ENCODE measurements at regions not wholly inside any gene's neighbourhood (a gene's known extent, or its start where the extent isn't known, plus 50 kb on each side); places are given as distances from the start of the nearest gene placed in this dataset.

- no peak for DNase-seq
Observed at GRCh38 chr7:38002689-38003088, 82.2 kb downstream of the EPDR1 start.

- DNase-seq, result no peak
Observed at GRCh38 chr7:38006559-38006958, 86.1 kb downstream of the EPDR1 start.

GRCh38 chr7:38007096-38007495, 86.7 kb downstream of the EPDR1 start:
- no peak for DNase-seq

DNA sequence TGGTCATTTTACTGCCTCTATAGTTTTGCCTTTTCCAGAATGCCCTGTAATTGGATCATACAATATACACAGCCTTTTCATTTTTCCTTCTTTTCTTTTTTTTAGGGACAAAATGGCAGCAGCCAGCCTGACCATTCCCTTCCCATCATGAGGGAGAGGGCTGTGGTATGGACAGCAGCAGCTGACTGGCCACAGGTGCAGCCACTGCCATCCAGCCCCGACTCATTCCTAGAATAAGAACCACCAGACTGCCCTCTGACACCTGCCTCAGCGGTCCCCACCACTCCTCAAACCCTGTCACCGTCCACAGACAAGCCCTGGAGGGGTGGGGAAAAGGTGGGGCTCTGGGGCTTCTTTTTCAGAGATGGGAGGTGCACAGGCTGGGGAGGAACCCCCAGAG, 92.8 kb downstream of the EPDR1 start:
- DNase-seq, result no peak

GRCh38 chr7:38016567-38016966, 96.1 kb downstream of the EPDR1 start:
- DNase-seq, result no peak

DNA sequence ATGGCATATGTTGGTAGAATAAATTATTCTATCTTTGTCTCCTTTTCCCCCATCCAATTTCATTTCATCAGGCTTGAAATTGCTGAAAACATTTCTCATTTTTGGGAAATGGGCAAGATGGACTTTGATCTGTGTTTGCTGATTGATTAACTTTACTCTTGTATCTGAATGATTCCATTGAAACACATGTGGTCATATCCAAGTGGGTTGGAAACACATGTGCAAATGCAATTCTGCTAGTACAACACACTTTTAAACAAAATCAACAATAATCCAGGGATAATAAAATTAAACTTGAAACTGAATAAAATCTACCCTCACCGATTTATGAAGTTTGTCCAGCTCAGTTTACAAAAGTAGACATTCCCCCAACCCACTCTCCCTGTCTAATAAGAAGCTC, 96.9 kb downstream of the EPDR1 start:
- no peak for DNase-seq

DNA sequence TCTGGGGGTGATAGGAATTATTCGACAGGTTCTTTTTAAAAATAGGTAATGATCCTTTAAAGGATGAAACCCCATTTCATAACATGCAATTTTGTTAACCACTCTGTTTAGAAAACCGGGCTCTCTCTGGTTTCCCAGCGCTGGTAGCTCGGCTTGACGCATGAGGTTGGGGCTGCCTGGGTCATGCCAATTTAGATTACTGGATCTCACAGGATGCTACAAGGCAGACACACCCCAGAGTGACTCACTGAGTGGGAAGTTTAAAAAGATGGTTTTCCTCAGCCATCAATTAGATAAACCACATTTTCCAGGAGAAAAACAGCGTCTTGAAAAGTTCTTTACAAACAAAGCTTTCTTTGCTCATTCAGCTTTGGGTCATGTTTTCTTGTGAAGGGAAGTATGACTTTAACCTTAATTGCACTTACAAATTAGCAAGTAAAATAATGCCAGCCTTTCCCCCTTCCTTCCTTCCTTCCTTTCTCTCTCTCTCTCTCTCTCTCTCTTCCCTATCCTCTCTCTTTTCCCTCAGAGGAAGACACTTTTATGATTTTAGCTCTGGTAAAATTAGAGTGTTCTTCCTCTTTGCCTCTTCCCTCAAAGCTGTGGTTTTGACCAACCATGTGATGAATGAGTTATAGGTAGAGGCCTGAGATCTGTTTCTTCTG, 99.8 kb downstream of the EPDR1 start:
- DNase-seq, result no peak

DNA sequence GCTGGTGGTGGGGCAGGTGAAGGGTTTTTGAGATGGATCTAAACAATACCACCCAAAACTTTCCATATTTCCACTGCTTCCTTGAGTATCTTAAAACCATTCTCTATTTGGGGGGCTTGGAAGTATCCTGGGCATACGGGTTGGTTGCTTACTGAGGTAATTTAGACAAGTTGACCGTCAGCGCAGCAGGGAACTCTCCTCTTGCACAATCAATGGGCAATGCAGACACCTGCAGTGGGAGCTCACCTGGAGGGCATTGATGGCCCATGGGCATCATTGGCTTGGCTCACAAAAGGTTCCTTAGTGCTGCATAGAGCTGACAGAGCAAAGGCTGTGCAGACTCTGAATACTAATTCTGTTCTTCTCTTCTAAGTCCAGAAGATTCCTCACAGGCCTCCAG, 101.5 kb downstream of the EPDR1 start:
- DNase-seq, result no peak

- no peak for DNase-seq
Observed at GRCh38 chr7:38025815-38026214, 105.4 kb downstream of the EPDR1 start.

DNA sequence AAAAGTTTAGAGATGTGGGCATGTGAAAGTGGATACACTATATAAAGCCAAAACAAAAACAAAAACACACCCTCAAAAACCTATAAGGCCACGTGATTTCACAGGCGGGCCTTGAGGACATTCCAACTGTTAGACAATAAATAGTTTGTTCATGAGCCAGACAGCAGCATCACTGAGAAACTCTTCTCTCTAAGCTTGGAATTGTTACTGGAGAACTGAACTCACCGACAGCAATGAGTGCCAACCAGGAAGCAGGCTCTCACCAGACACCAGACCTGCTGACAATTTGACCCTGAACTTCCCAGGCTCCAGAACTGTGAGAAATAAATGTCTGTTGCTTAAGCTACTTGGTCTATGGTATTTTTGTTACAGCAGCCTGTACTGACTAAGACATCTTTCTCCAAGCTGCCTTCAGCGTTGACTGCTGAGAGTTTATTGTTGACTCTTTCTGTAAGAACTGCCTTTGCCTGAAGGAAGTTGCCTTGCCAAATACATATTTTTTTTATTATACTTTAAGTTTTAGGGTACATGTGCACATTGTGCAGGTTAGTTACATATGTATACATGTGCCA, 107.5 kb downstream of the EPDR1 start:
- no peak for DNase-seq

- DNase-seq, result no peak
Observed at GRCh38 chr7:38034062-38034908, 113.8 kb downstream of the EPDR1 start.

DNA sequence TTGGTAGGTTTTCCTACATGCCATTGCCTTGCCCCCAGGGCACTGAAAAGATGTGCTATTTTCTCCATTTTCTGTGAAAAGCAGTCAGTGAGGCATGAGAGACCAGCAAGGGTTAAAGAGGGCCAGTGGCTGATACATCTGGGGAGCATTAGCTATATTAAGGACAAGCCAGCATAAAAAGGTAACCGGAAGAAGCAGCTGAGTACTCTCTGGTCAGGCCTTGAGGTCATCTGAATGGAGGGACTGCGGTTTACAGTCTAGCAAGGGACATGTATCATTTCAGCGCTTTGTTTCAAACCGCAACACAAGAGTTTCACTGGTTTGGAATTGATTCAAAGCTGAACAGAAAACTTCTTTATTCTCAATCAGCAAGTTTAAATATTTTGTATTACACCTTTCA, 120.4 kb downstream of the EPDR1 start:
- DNase-seq, result no peak

- DNase-seq, result no peak
Observed at GRCh38 chr7:38049679-38050078, 128.4 kb upstream of the STARD3NL start.

- no peak for DNase-seq
Observed at GRCh38 chr7:38051311-38051710, 126.7 kb upstream of the STARD3NL start.

GRCh38 chr7:38051786-38052185, 126.3 kb upstream of the STARD3NL start:
- DNase-seq, result no peak

DNA sequence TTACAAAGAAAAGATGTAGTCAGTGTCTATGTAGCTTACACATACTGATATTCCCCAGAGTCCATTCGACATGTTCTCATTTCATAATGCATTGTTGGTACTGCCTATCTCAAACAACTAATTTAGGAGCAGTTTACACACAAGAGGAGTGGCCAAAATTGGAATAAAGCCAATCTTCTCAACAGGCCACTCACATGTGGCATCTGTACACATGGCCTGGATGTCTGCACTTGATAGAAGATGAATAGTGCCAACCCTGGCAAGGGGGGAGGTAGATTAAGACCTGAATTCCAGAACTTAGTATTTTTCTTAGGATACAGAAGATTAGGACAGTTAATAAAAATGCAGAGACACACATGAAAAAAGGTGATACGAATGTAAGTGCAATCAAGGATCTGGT, 125.3 kb upstream of the STARD3NL start:
- no peak for DNase-seq

DNA sequence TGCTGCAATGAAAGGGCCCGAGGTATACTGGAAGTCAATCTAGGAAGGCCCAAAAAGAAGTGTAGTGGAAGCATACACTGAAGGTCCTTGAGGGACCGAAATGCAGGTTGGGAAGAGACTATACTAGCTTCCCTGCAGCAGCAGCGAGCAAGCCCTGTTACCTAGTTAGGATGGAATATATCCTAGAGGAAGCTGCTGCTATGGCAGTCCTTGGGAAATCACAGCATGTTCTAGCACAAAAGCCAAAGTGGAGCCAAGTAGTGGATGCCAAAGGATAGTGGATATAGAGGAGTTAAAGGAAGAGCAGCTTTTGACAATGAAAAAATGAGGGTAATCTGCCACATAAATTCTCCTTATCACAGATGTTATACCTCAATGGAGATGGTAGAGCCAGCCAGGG, 123.8 kb upstream of the STARD3NL start:
- DNase-seq, result no peak

DNA sequence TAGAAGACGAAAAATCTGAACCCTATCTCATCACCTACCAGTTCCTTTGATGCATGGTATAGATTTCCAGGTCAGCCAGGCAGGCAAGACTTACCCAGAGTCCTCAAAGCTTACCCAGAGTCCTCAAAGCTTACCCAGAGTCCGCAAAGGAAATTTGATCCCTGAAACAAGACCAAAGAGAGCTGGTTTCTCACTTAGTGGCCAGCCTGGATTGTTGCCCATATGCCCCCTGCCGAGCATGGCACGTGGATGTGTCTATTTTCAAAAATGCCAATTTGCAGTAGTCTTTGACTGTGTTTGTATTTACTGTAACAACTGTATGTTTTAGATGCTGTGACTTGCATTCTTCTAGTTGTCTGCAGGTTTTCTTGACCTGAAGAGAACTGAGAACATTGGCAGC, 120.2 kb upstream of the STARD3NL start:
- no peak for DNase-seq

GRCh38 chr7:38060116-38060515, 117.9 kb upstream of the STARD3NL start:
- DNase-seq, result no peak

GRCh38 chr7:38060637-38061036, 117.4 kb upstream of the STARD3NL start:
- DNase-seq, result no peak

- no peak for DNase-seq
Observed at GRCh38 chr7:38066391-38066790, 111.7 kb upstream of the STARD3NL start.

GRCh38 chr7:38068461-38068860, 109.6 kb upstream of the STARD3NL start:
- no peak for DNase-seq

DNA sequence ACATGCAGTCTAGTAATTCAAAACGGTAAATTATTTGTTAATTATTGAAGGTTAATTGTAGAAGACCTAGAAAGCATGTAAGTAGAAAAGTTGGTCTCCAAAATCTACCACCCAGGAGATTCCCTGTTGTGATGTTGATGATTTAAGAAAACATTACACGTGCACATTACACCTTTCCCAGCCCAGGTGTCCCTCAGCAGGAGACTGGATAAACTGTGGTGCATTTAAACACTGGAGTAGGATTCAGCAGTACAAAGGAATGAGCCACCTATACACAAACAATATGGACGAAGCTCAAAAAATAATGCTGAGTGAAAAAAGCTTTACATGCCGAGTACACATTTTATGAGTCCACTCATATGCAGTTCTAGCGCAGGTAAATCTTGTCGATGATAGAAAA, 109.0 kb upstream of the STARD3NL start:
- no peak for DNase-seq

DNA sequence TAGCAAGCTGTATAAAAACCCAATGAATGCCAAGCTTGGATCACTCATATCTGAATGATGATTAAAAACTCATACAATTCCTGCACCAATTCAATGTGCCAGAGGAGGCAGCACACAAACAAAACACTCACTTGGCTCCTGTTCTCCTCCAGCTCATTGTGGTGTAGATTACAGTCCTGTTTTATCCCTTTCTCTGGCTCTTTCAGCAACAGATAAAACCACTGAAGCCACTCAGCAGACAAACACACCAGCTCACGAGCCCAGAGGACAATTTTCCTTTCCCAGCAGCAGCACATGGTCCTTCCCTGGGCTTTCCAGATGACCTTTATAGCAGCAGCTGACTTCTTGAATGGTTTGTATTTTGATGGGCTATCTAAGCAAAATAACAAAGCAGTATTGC, 107.3 kb upstream of the STARD3NL start:
- no peak for DNase-seq
